NCI-H2227 (cell line): ENCODE measurements at regions not wholly inside any gene's neighbourhood (a gene's known extent, or its start where the extent isn't known, plus 50 kb on each side); places are given as distances from the start of the nearest gene placed in this dataset.
A peak's percentile ranks its signal among the peaks of the same experiment; 100 is the strongest.

Source experiments
- DNase-seq: peaks from one replicate; lab custom pipeline; 2025; ENCODE audit not compliant: unreplicated experiment; lab: John Stamatoyannopoulos, UW

DNA sequence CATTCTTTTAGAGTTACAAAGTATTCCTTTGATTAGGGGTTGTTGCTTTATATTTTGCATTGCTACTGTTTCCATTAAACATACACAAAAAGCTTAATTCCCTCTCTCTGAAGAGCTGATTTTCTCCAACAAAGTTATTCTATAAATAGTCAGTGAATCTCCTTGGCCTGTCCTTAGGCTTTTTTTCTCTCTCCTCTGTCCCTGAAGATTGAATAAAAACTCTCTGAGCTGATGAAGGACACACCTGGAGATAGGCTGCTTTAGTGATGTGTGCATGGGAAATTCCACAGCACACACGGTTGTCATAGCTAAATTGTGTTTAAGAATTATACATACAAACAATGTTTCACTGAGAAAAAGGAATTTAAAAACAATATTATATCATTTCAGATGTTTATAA, 90.5 kb upstream of the TMEM106B start:
- DNase-seq = no peak

- no peak for DNase-seq
Observed at GRCh38 chr7:12123172-12123571, 87.9 kb upstream of the TMEM106B start.

GRCh38 chr7:12124028-12124427, 87.1 kb upstream of the TMEM106B start:
- DNase-seq = no peak

- DNase-seq = no peak
Observed at GRCh38 chr7:12127455-12127854, 83.6 kb upstream of the TMEM106B start.

DNA sequence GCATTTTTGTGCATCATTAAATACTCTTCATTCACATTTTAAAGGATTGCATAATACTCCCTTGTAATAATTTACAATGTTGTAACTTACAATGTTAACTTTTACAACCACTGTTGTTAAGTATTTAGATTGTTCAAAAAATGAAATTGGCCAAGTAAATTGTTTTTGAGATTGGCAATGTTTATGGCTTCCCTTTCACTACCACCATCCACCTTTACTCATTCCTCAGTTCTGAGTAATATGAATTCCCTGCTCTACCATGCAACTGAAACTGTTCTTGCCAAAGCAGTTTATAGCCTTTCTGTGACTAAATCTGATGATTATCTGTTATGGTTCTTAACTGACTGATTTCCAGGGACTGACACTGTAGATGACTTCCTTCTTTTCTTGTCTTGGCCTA, 80.5 kb upstream of the TMEM106B start:
- DNase-seq = no peak

- no peak for DNase-seq
Observed at GRCh38 chr7:12131122-12131521, 80.0 kb upstream of the TMEM106B start.

DNA sequence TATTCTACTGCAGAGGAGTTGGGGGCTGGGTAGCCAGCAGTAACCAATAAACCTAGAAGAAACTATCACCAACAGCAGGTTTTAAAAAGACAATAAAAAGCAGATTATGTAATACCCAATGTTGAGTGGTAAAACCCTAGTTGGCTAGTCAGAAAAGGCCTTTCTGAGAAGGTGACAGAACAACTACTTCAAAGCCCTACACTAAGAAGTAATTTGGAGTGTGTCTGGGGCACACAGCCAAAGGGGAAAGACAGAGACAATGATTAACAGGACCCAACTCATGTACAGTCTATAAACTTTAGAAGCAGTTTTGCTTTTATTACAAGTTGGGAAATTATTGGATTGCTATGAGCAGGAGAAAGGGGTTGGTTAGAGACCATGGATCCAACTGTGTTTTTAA, 77.2 kb upstream of the TMEM106B start:
- no peak for DNase-seq

- DNase-seq = no peak
Observed at GRCh38 chr7:12136523-12136922, 74.6 kb upstream of the TMEM106B start.

- DNase-seq = no peak
Observed at GRCh38 chr7:12137283-12137682, 73.8 kb upstream of the TMEM106B start.

- no peak for DNase-seq
Observed at GRCh38 chr7:12138421-12138820, 72.7 kb upstream of the TMEM106B start.

DNA sequence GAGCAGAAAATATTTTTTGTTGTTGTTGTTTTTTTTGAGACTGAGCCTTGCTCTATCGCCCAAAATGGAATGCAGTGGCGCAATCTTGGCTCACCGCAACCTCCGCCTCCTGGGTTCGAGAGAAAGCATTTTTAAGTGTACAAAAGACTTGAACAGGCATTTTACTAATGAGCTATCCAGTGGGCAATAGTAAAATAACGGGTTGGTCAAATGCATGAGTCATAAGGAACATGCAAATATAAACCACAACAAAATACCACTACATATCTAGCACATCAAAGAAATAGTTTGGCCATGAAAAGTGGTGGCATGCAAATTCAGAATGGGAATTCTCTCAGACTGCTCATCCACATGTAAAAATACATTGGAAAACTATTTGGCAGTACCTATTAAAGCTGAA, 71.7 kb upstream of the TMEM106B start:
- DNase-seq = no peak

DNA sequence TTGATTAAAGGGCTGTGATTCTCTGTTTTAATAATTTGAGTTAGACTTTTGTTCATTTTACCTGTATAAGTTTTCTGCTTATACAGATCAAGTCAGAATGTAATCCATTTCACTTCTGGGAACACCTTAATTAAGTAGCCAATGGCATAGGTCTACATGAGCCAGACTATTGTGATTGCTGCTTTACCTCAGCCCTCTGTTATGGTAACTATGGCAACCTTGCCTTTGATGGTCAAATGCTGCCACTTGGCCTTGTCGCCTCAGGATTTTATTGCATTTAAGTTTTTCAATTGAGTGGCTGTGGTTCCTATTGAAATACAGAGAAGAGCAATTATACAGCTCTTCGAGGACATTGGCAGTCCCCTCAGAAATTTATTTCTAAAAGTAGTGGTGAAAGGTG, 64.3 kb upstream of the TMEM106B start:
- peak; percentile 32 for DNase-seq

GRCh38 chr7:12152196-12152918, 58.7 kb upstream of the TMEM106B start:
- no peak for DNase-seq

DNA sequence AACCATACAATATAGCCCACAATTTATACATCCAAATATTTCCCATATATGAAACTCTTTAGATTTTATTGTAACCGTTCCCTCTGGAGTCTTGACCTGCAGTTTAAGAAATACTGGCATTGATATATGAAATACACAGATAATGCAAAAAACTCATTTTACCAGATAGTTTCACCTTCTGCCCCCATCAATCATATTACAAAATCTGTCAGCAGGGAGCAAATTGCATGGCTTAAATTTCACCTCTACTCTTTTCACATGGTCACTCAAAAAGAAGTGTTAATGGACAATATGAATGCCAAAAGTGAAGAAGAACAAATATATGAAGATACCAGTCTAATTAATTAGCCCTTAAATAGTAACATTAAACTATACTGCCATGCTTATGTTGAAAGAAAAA, 57.0 kb upstream of the TMEM106B start:
- DNase-seq = no peak

DNA sequence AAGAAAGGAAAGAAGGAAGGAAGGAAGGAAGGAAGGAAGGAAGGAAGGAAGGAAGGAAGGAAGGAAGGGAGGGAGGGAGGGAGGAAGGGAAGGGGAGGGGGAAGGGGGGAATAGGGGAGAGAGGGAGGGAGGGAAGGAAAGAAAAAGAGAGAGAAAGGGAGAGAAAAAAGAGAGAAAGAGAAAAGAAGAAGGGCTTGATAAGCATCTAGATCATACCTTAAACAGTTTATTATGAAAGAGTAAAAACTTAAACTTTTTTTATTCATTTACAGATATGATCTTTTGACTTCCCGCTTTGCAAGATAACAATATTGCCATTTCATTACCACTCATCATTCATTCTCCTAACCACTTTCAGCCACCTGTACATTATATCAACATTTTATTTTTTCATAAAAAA, 53.6 kb upstream of the TMEM106B start:
- no peak for DNase-seq

DNA sequence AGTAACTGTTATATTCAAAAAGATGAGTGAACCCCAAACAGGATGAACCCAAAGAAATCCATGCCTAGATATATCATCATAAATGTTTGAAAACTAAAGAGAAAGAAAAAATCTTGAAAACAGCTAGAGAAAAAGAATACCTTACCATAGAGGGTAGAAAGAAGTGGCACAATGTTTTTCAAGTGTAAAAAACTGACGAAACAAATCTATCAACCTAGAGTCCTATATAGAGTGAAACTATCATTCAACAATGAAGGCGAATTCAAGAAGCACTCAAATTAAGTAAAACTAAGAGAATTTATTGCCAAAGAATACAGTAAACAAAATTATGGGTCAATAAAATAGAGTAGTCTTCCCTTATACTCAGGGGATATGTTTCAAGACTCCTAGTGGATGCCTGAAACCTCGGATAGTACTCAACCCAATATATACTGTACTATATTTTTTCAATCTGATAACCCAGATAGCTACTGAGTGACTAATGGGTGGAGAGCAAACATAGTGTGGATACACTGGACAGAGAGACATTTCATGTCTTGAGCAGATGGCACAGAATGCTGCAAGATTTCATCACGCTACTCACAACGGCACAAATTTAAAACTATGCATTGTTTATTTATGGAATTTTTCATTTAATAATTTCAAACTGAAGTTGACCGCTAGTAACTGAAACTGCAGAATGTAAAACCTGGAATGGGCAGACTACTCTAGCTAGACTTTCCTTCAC, 52.6 kb upstream of the TMEM106B start:
- DNase-seq = no peak

DNA sequence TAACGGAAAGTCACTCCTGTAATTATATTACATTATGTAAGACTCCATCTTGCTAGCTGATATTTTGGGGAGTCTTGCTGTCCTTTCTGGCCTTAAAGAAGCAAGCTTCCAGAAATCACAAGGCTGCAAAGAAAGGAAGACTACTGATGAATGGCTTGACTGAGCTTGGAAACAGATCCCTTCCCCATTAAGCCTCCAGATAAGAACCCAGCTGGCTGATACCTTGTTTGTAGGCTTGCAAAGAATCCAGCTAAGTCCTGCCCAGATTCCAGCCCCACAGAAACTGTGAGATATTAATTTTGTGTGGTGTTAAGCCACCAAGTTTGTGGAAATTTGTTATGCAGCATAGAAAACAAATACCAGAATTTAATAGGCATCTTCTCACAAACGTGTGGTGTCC, 49.9 kb upstream of the TMEM106B start:
- no peak for DNase-seq
